H1 (cell line): ENCODE measurements at regions not wholly inside any gene's neighbourhood (a gene's known extent, or its start where the extent isn't known, plus 50 kb on each side); places are given as distances from the start of the nearest gene placed in this dataset.

ENCODE experiments used
- BCL11A ChIP-seq, 2 experiments: IDR thresholded peaks; one replicate each; pipeline ENCODE4 v1.6.1; 2011; ENCODE audit warnings: low read depth in 2 of 2, low read length in 2 of 2, mild to moderate bottlenecking in 2 of 2
- CHD7 ChIP-seq: fragments of 300-600 bp; sonication (generic); IDR thresholded peaks from 2 replicates; pipeline ENCODE4 v1.7.1; 2012; ENCODE audit warnings: low read length, moderate library complexity, mild to moderate bottlenecking, inconsistent platforms; ENCODE audit not compliant: insufficient replicate concordance
- CREB1 ChIP-seq: IDR thresholded peaks from 2 replicates; pipeline ENCODE4 v1.6.1; 2012; ENCODE audit warnings: inconsistent platforms
- CTCF ChIP-seq, 3 experiments: IDR thresholded peaks; 1 replicate in 2 of 3; 2 replicates in 1 of 3; pipeline versions ENCODE4 v1.5.1 to v1.6.1; 2011; ENCODE audit warnings: low read length in 3 of 3, mild to moderate bottlenecking in 3 of 3, inconsistent platforms in 2 of 3, low read depth in 1 of 3, moderate library complexity in 1 of 3; ENCODE audit not compliant: insufficient read depth in 1 of 3; ENCODE audit errors: control extremely low read depth in 1 of 3
- EP300 ChIP-seq, 2 experiments: IDR thresholded peaks; 1 replicate in 1 of 2; 2 replicates in 1 of 2; pipeline ENCODE4 v1.6.1; 2011 to 2012; ENCODE audit warnings: low read depth in 2 of 2, low read length in 2 of 2, mild to moderate bottlenecking in 2 of 2, borderline replicate concordance in 1 of 2, inconsistent platforms in 1 of 2, moderate library complexity in 1 of 2
- HDAC2 ChIP-seq, 2 experiments: fragments of 300-600 bp in 1 of 2; sonication (generic) in 1 of 2; IDR thresholded peaks; 2 replicates each; pipeline ENCODE4 v1.6.1; 2011 to 2012; ENCODE audit warnings: low read depth in 2 of 2, low read length in 2 of 2, mild to moderate bottlenecking in 2 of 2, moderate library complexity in 2 of 2, borderline replicate concordance in 1 of 2, inconsistent platforms in 1 of 2
- NANOG ChIP-seq: IDR thresholded peaks from 2 replicates; pipeline ENCODE4 v1.6.1; 2011; ENCODE audit warnings: low read length, low read depth, mild to moderate bottlenecking, inconsistent platforms; ENCODE audit not compliant: insufficient read depth, poor library complexity, severe bottlenecking
- PHF8 ChIP-seq: fragments of 200-600 bp; sonication (generic); conservative IDR thresholded peaks from 2 replicates; pipeline ENCODE4 v1.7.1; 2012; ENCODE audit warnings: low read depth, mild to moderate bottlenecking, inconsistent platforms, low read length, moderate library complexity
- TCF12 ChIP-seq: IDR thresholded peaks from 2 replicates; pipeline ENCODE4 v1.6.1; 2011; ENCODE audit warnings: low read depth, mild to moderate bottlenecking, low read length

GRCh38 chr12:14240873-14241220, 124.6 kb upstream of the ATF7IP start (continued):
- TF ChIP-seq CHD7: no peak
- no peak for TF ChIP-seq CREB1
- TF ChIP-seq BCL11A (IDR thresholded peaks at IDR 0.05; ENCODE audit: low read depth in 2 of 2, low read length in 2 of 2): no peak
- TF ChIP-seq EP300 (IDR thresholded peaks at IDR 0.05; ENCODE audit: borderline replicate concordance in 1 of 2, low read depth in 2 of 2, low read length in 2 of 2): no peak
- TF ChIP-seq CTCF (IDR thresholded peaks at IDR 0.05; ENCODE audit: control extremely low read depth in 1 of 3, insufficient read depth in 1 of 3, low read depth in 1 of 3, low read length in 3 of 3): no peak
- TF ChIP-seq HDAC2 (IDR thresholded peaks at IDR 0.05; ENCODE audit: borderline replicate concordance in 1 of 2, low read depth in 2 of 2, low read length in 2 of 2): no peak
- no peak for TF ChIP-seq NANOG
- TF ChIP-seq PHF8: no peak
- TF ChIP-seq TCF12: no peak
